Mesenchymal stem cell (in vitro differentiated cells and primary cell): ENCODE measurements at regions not wholly inside any gene's neighbourhood (a gene's known extent, or its start where the extent isn't known, plus 50 kb on each side); places are given as distances from the start of the nearest gene placed in this dataset.
"Not testable (repeated sequence)": the region's sequence is repeated elsewhere in the genome, so short reads cannot be mapped to it uniquely, and the experiment has no call there.

ENCODE experiments used
- DNase-seq: peaks from one replicate; pipeline ENCODE4 v3.0.0-alpha.2; 2013
- H2AFZ ChIP-seq: one replicate; pipeline ENCODE4 v1.6.1; 2013; ENCODE audit warnings: low read depth, mild to moderate bottlenecking, control low read depth, inconsistent platforms, low read length, moderate library complexity
- H2AK5ac ChIP-seq: 2 replicates; pipeline ENCODE4 v1.6.1; 2013; ENCODE audit warnings: low read length, moderate library complexity, mild to moderate bottlenecking, inconsistent platforms; ENCODE audit not compliant: severe bottlenecking
- H2BK120ac ChIP-seq: one replicate; pipeline ENCODE4 v1.6.1; 2013; ENCODE audit warnings: low read depth, mild to moderate bottlenecking, inconsistent platforms, low read length, moderate library complexity
- H2BK12ac ChIP-seq, 2 experiments: one replicate each; pipeline ENCODE4 v1.6.1; 2013; ENCODE audit warnings: inconsistent platforms in 2 of 2, low read length in 2 of 2, mild to moderate bottlenecking in 2 of 2, moderate library complexity in 2 of 2, control low read depth in 1 of 2
- H2BK15ac ChIP-seq: one replicate; pipeline ENCODE4 v1.6.1; 2013; ENCODE audit warnings: mild to moderate bottlenecking, low read depth, inconsistent platforms; ENCODE audit not compliant: poor library complexity, severe bottlenecking
- H2BK5ac ChIP-seq: 2 replicates; pipeline ENCODE4 v1.6.1; 2013; ENCODE audit warnings: low read depth, mild to moderate bottlenecking, low read length, control low read depth, inconsistent platforms; ENCODE audit not compliant: poor library complexity, severe bottlenecking
- H3K14ac ChIP-seq, 2 experiments: one replicate each; pipeline ENCODE4 v1.6.1; 2013; ENCODE audit warnings: inconsistent platforms in 2 of 2, low read length in 2 of 2, control low read depth in 1 of 2, mild to moderate bottlenecking in 1 of 2, moderate library complexity in 1 of 2
- H3K18ac ChIP-seq, 2 experiments: one replicate each; pipeline ENCODE4 v1.6.1; 2013; ENCODE audit warnings: inconsistent platforms in 2 of 2, low read length in 2 of 2, control low read depth in 1 of 2, low read depth in 1 of 2, mild to moderate bottlenecking in 1 of 2
- H3K23ac ChIP-seq, 2 experiments: one replicate each; pipeline ENCODE4 v1.6.1; 2013; ENCODE audit warnings: inconsistent platforms in 2 of 2, low read length in 2 of 2, mild to moderate bottlenecking in 2 of 2, moderate library complexity in 2 of 2, control low read depth in 1 of 2
- H3K27ac ChIP-seq: 2 replicates; pipeline ENCODE4 v1.5.1; 2013; ENCODE audit warnings: mild to moderate bottlenecking, moderate library complexity, low read length, control low read depth, inconsistent platforms; ENCODE audit not compliant: poor library complexity, severe bottlenecking
- H3K27me3 ChIP-seq, 2 experiments: 2 replicates each; pipeline versions ENCODE4 v1.6.1 to v1.7.0; 2013; ENCODE audit warnings: low read length in 2 of 2, mild to moderate bottlenecking in 2 of 2, moderate library complexity in 2 of 2, control low read depth in 1 of 2, inconsistent platforms in 1 of 2; ENCODE audit not compliant: control insufficient read depth in 1 of 2, insufficient read depth in 1 of 2
- H3K36me3 ChIP-seq, 2 experiments: 2 replicates each; pipeline versions ENCODE4 v1.6.1 to v1.7.0; 2013; ENCODE audit warnings: low read length in 2 of 2, control low read depth in 1 of 2, inconsistent platforms in 1 of 2, low read depth in 1 of 2, mild to moderate bottlenecking in 1 of 2; ENCODE audit not compliant: insufficient read depth in 2 of 2, control insufficient read depth in 1 of 2
- H3K4ac ChIP-seq, 2 experiments: one replicate each; pipeline ENCODE4 v1.6.1; 2013; ENCODE audit warnings: inconsistent platforms in 2 of 2, low read length in 2 of 2, mild to moderate bottlenecking in 2 of 2, moderate library complexity in 2 of 2, control low read depth in 1 of 2, low read depth in 1 of 2
- H3K4me1 ChIP-seq: 2 replicates; pipeline ENCODE4 v1.6.1; 2013; ENCODE audit warnings: low read depth, low read length, control low read depth; ENCODE audit not compliant: control insufficient read depth, insufficient read depth
- H3K4me2 ChIP-seq: 2 replicates; pipeline ENCODE4 v1.6.1; 2013; ENCODE audit warnings: low read length, mild to moderate bottlenecking, inconsistent platforms; ENCODE audit not compliant: poor library complexity, severe bottlenecking
- H3K4me3 ChIP-seq, 2 experiments: 2 replicates each; pipeline versions ENCODE4 v1.5.1 to v1.7.0; 2013; ENCODE audit warnings: low read length in 2 of 2, mild to moderate bottlenecking in 2 of 2, control low read depth in 1 of 2, low read depth in 1 of 2; ENCODE audit not compliant: insufficient read depth in 1 of 2
- H3K79me1 ChIP-seq: replicated peaks from 2 replicates; pipeline ENCODE4 v1.6.1; 2013; ENCODE audit warnings: mild to moderate bottlenecking, control low read depth, low read length, inconsistent platforms; ENCODE audit not compliant: poor library complexity, severe bottlenecking
- H3K9ac ChIP-seq: 2 replicates; pipeline ENCODE4 v1.7.0; 2013; ENCODE audit warnings: mild to moderate bottlenecking, low read length, moderate library complexity
- H3K9me3 ChIP-seq: 2 replicates; pipeline ENCODE4 v1.7.0; 2013; ENCODE audit warnings: mild to moderate bottlenecking, low read length; ENCODE audit not compliant: control insufficient read depth
- H4K8ac ChIP-seq: one replicate; pipeline ENCODE4 v1.6.1; 2013; ENCODE audit warnings: inconsistent platforms, mild to moderate bottlenecking, low read length, moderate library complexity
- H4K91ac ChIP-seq: one replicate; pipeline ENCODE4 v1.6.1; 2013; ENCODE audit warnings: mild to moderate bottlenecking, low read length, inconsistent platforms
- WGBS: methylation state at CpG from one replicate; pipeline ENCODE4 v1.1.7; 2013; ENCODE audit warnings: mixed read lengths; 5-methylcytosine and 5-hydroxymethylcytosine counted together

DNA sequence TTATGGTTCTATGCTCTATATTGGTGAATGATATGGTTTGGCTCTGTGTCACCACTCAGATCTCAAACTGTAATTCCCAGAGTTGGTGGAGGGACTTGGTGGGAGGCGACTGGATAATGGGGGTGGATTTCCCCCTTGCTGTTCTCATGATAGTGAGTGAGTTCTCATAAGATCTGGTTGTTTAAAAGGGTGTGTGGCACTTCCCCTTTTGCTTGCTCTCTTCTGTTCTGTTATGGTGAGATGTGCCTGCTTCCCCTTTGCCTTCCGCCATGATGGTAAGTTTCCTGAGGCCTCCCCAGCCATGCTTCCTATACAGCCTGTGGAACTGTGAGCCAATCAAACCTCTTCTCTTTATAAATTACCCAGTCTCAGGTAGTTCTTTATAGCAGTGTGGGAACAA is 446.6 kb upstream of the PDE3A start:
- not testable (repeated sequence) for H3K9me3 ChIP-seq, H3K4me2 ChIP-seq, H4K91ac ChIP-seq, H3K9ac ChIP-seq, H3K27me3 ChIP-seq, H2AFZ ChIP-seq, H3K23ac ChIP-seq, H3K4me3 ChIP-seq, H3K36me3 ChIP-seq, H2BK5ac ChIP-seq, H2BK120ac ChIP-seq, H3K4ac ChIP-seq, H2BK15ac ChIP-seq, H3K27ac ChIP-seq, H4K8ac ChIP-seq, H3K4me1 ChIP-seq, H3K18ac ChIP-seq, H3K79me1 ChIP-seq, H2BK12ac ChIP-seq, H2AK5ac ChIP-seq, H3K14ac ChIP-seq, DNase-seq
- WGBS: 100% methylated on average over 1 of the region's 2 CpGs

DNA sequence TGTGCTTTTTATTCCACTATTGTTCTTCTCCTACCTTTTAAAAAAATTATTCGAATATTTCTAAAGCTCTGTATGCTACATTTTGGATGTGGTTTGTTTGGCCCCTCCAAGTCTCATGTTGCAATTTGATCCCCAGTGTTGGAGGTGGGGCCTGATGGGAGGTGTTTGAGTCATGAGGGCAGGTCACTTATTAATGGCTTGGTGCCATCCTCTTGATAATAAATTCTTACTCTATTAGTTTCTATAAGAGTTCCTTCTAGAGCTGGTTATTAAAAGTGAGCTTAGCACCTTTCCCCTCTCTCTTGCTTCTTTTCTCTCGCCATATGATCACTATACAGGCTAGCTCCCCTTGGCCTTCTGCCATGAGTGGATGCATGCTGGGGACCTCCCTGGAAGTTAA is 445.6 kb upstream of the PDE3A start:
- H3K9ac ChIP-seq: no peak overlapping the region
- H2BK5ac ChIP-seq: no peak overlapping the region
- no peak overlapping the region for H3K4ac ChIP-seq
- H3K79me1 ChIP-seq: no peaks in the 10 kb centered on the region
- no peak overlapping the region for H2BK12ac ChIP-seq
- no peaks in the 10 kb centered on the region for H3K4me1 ChIP-seq
- no peaks in the 10 kb centered on the region for H3K9me3 ChIP-seq
- H4K8ac ChIP-seq: no peak overlapping the region
- no peaks in the 10 kb centered on the region for H3K36me3 ChIP-seq
- no peak overlapping the region for H2AFZ ChIP-seq
- no peaks in the 10 kb centered on the region for H3K27me3 ChIP-seq
- H3K4me2 ChIP-seq: no peak overlapping the region
- H3K23ac ChIP-seq: no peak overlapping the region
- DNase-seq: no peak
- H2BK15ac ChIP-seq: no peak overlapping the region
- no peak overlapping the region for H3K14ac ChIP-seq
- no peak overlapping the region for H3K27ac ChIP-seq
- no peak overlapping the region for H4K91ac ChIP-seq
- WGBS: 98% methylated on average over 1 of the region's 2 CpGs
- no peak overlapping the region for H3K4me3 ChIP-seq
- no peak overlapping the region for H3K18ac ChIP-seq
- H2AK5ac ChIP-seq: no peak overlapping the region
- no peak overlapping the region for H2BK120ac ChIP-seq

DNA sequence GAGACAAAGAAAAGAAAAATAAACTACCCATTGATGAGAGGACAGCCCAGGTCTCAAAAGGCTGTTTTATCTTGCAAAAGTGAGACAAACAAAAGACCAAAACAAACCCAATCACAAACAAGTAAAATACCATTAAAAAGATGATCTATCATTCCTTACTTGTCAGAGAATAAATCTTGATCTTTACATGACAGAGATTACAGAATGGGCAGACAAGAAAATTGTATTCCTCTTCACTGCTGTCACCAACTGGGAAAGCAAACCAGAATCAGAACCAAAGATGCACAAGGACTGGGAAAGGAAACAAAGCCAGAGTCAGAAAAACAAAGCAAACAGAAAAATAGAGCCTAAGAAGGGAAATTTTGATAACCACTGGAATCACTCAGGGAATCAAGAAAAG is 444.0 kb upstream of the PDE3A start:
- H3K9ac ChIP-seq: no peak overlapping the region
- no peak overlapping the region for H2BK15ac ChIP-seq
- no peak overlapping the region for H3K4ac ChIP-seq
- no peak overlapping the region for H2AFZ ChIP-seq
- H3K79me1 ChIP-seq: no peaks in the 10 kb centered on the region
- H2BK5ac ChIP-seq: no peak overlapping the region
- no peaks in the 10 kb centered on the region for H3K9me3 ChIP-seq
- no peaks in the 10 kb centered on the region for H3K27me3 ChIP-seq
- no peak overlapping the region for H3K27ac ChIP-seq
- no peak for DNase-seq
- H2AK5ac ChIP-seq: no peak overlapping the region
- no peak overlapping the region for H4K91ac ChIP-seq
- H2BK12ac ChIP-seq: no peak overlapping the region
- H4K8ac ChIP-seq: no peak overlapping the region
- H3K4me1 ChIP-seq: no peaks in the 10 kb centered on the region
- no peak overlapping the region for H2BK120ac ChIP-seq
- H3K4me2 ChIP-seq: no peak overlapping the region
- H3K14ac ChIP-seq: no peak overlapping the region
- H3K18ac ChIP-seq: no peak overlapping the region
- H3K4me3 ChIP-seq: no peak overlapping the region
- H3K23ac ChIP-seq: no peak overlapping the region
- H3K36me3 ChIP-seq: no peaks in the 10 kb centered on the region

DNA sequence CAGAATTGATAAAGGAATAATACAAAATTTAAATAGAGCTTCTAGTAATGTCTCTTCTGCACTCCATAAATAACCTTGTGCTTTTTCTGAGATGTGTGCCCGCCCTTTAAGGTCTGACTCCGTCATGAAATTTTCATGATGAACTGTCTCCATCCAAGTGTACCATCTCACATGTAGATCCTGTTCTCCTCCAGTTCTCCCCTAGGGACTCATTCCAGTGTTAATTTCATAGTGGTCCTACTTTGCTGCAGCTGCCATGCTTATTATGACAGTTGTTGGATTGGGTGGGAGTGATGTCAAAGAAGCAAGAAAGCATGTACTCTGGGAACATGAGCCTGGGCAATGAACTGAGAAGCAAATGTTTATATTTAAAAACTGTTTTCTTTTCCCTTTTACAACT is 442.5 kb upstream of the PDE3A start:
- H3K4me1 ChIP-seq: no peaks in the 10 kb centered on the region
- no peak overlapping the region for H3K27ac ChIP-seq
- 98% methylated on average over 2 of the region's 2 CpGs for WGBS
- H3K36me3 ChIP-seq: no peaks in the 10 kb centered on the region
- no peak overlapping the region for H3K18ac ChIP-seq
- H3K4me3 ChIP-seq: no peak overlapping the region
- no peak for DNase-seq
- no peak overlapping the region for H3K14ac ChIP-seq
- no peak overlapping the region for H2BK120ac ChIP-seq
- no peak overlapping the region for H2BK12ac ChIP-seq
- no peak overlapping the region for H2AFZ ChIP-seq
- no peak overlapping the region for H4K91ac ChIP-seq
- H3K79me1 ChIP-seq: no peaks in the 10 kb centered on the region
- H3K9me3 ChIP-seq: no peaks in the 10 kb centered on the region
- H3K23ac ChIP-seq: no peak overlapping the region
- no peak overlapping the region for H2BK15ac ChIP-seq
- H2BK5ac ChIP-seq: no peak overlapping the region
- H3K4ac ChIP-seq: no peak overlapping the region
- H4K8ac ChIP-seq: no peak overlapping the region
- H3K9ac ChIP-seq: no peak overlapping the region
- no peaks in the 10 kb centered on the region for H3K27me3 ChIP-seq
- H2AK5ac ChIP-seq: no peak overlapping the region
- no peak overlapping the region for H3K4me2 ChIP-seq
